ENCODE measurements at regions not wholly inside any gene's neighbourhood (a gene's known extent, or its start where the extent isn't known, plus 50 kb on each side); places are given as distances from the start of the nearest gene placed in this dataset.

DNA sequence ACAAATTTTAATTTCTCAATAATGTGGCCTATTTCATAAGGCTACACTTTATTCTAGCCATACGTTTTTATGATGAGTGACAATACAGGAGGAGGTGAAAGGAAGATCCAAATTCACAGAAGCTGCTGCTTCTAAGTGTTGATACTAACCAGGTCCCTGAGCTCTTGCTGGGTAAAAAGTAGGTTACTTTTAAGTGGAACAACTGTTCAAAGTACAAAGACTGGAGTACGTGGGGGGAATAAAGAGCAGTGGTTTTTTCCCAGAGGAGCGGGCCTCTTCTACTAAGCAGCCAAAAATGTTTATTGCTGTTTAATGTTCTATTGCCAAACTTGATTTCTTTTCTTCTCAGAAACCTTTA, 301.8 kb downstream of the AEBP2 start:
- TF ChIP-seq EZH2 (IDR thresholded peaks at IDR 0.05) (no peak), POLR2AphosphoS5 (IDR thresholded peaks at IDR 0.05; ENCODE audit: borderline replicate concordance, low read depth, low read length) (no peak)
